WTC11 (cell line): ENCODE measurements at regions not wholly inside any gene's neighbourhood (a gene's known extent, or its start where the extent isn't known, plus 50 kb on each side); places are given as distances from the start of the nearest gene placed in this dataset.

Source experiments
- CBFB ChIP-seq: sonication (generic); formaldehyde crosslinking; IDR thresholded peaks from 2 replicates; pipeline ENCODE4 v1.8.1; 2022; ENCODE audit warnings: mild to moderate bottlenecking, low read depth, missing genetic modification reagents
- CREB1 ChIP-seq: sonication (generic); formaldehyde crosslinking; IDR thresholded peaks from 2 replicates; pipeline ENCODE4 v1.8.0; 2023; ENCODE audit warnings: mild to moderate bottlenecking, missing genetic modification reagents
- CTCF ChIP-seq: fragments of 200-600 bp; IDR thresholded peaks from 2 replicates; pipeline ENCODE4 v1.8.0; 2022; ENCODE audit warnings: antibody characterized with exemption
- HMGA2 ChIP-seq: fragments of 250-450 bp; sonication (Bioruptor Pico); IDR thresholded peaks from 2 replicates; pipeline ENCODE4 v1.4.0; 2021; ENCODE audit warnings: mild to moderate bottlenecking, moderate library complexity
- HMGXB4 ChIP-seq: sonication (generic); formaldehyde crosslinking; IDR thresholded peaks from 2 replicates; pipeline ENCODE4 v1.8.1; 2023; ENCODE audit warnings: mild to moderate bottlenecking, moderate library complexity, missing genetic modification reagents
- IRF2 ChIP-seq: sonication (generic); formaldehyde crosslinking; IDR thresholded peaks from 2 replicates; pipeline ENCODE4 v1.8.0; 2022; ENCODE audit warnings: low read depth, missing genetic modification reagents, borderline replicate concordance
- JUN ChIP-seq: sonication (generic); formaldehyde crosslinking; IDR thresholded peaks from 2 replicates; pipeline ENCODE4 v1.8.0; 2023; ENCODE audit warnings: mild to moderate bottlenecking, missing genetic modification reagents
- MAX ChIP-seq: sonication (generic); formaldehyde crosslinking; IDR thresholded peaks from 2 replicates; pipeline ENCODE4 v1.8.0; 2022; ENCODE audit warnings: mild to moderate bottlenecking, missing genetic modification reagents
- NFYB ChIP-seq: sonication (generic); formaldehyde crosslinking; conservative IDR thresholded peaks from 2 replicates; pipeline ENCODE4 v1.8.0; 2022; ENCODE audit warnings: low read depth, missing genetic modification reagents
- RELA ChIP-seq: sonication (generic); formaldehyde crosslinking; IDR thresholded peaks from 2 replicates; pipeline ENCODE4 v1.8.1; 2022; ENCODE audit warnings: missing genetic modification reagents, mild to moderate bottlenecking, borderline replicate concordance
- SP1 ChIP-seq: sonication (generic); formaldehyde crosslinking; conservative IDR thresholded peaks from 2 replicates; pipeline ENCODE4 v1.8.1; 2022; ENCODE audit warnings: missing genetic modification reagents
- TEAD4 ChIP-seq: sonication (generic); formaldehyde crosslinking; IDR thresholded peaks from 2 replicates; pipeline ENCODE4 v1.8.0; 2022; ENCODE audit warnings: mild to moderate bottlenecking, missing genetic modification reagents
- USF1 ChIP-seq: sonication (generic); formaldehyde crosslinking; IDR thresholded peaks from 2 replicates; pipeline ENCODE4 v1.8.0; 2022; ENCODE audit warnings: mild to moderate bottlenecking, missing genetic modification reagents
- ZNF263 ChIP-seq: sonication (generic); formaldehyde crosslinking; IDR thresholded peaks from 2 replicates; pipeline ENCODE4 v1.8.1; 2022; ENCODE audit warnings: low read depth, mild to moderate bottlenecking, moderate library complexity, missing genetic modification reagents

GRCh38 chrX:93404121-93404520, 269.3 kb downstream of the NAP1L3 start:
- TF ChIP-seq CTCF: no peak
- TF ChIP-seq ZNF263 (CRISPR knock-in tag): no peak
- TF ChIP-seq HMGA2 (CRISPR knock-in tag): no peak
- TF ChIP-seq NFYB (CRISPR knock-in tag): no peak
- no peak for TF ChIP-seq RELA
- TF ChIP-seq HMGXB4 (CRISPR knock-in tag): no peak
- no peak for TF ChIP-seq SP1 (CRISPR knock-in tag)
- TF ChIP-seq MAX (CRISPR knock-in tag): no peak
- no peak for TF ChIP-seq IRF2 (CRISPR knock-in tag)
- no peak for TF ChIP-seq TEAD4 (CRISPR knock-in tag)
- TF ChIP-seq CREB1: no peak
- no peak for TF ChIP-seq JUN (CRISPR knock-in tag)
- no peak for TF ChIP-seq CBFB
- no peak for TF ChIP-seq USF1 (CRISPR knock-in tag)
